ENCODE measurements at regions not wholly inside any gene's neighbourhood (a gene's known extent, or its start where the extent isn't known, plus 50 kb on each side); places are given as distances from the start of the nearest gene placed in this dataset.

DNA sequence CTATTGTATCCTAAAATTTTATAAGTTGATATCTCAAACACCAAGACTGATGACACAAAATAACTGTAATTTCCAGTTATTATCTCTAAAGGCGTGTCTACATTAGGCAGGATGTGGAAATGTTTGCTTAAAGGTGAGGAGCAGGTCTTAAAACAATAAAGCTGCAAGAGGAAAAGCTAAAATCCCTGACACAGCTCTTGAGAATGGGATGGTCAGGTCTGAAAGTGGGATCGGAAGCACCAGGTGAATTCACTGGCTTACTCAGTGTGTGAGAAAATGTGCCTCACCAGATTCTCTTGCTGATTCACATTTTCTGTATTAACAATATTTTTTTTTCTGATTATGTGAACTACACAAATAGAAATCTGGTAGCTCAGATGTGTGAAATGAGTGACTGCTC lies 421.9 kb upstream of the ADAMTS5 start:
- TF ChIP-seq, protein P1, sequence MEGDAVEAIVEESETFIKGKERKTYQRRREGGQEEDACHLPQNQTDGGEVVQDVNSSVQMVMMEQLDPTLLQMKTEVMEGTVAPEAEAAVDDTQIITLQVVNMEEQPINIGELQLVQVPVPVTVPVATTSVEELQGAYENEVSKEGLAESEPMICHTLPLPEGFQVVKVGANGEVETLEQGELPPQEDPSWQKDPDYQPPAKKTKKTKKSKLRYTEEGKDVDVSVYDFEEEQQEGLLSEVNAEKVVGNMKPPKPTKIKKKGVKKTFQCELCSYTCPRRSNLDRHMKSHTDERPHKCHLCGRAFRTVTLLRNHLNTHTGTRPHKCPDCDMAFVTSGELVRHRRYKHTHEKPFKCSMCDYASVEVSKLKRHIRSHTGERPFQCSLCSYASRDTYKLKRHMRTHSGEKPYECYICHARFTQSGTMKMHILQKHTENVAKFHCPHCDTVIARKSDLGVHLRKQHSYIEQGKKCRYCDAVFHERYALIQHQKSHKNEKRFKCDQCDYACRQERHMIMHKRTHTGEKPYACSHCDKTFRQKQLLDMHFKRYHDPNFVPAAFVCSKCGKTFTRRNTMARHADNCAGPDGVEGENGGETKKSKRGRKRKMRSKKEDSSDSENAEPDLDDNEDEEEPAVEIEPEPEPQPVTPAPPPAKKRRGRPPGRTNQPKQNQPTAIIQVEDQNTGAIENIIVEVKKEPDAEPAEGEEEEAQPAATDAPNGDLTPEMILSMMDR (IDR thresholded peaks at IDR 0.05), result no peak
- TF ChIP-seq POLR2A (IDR thresholded peaks at IDR 0.05) (no peak), POLR2AphosphoS5 (IDR thresholded peaks at IDR 0.05) (no peak)

Data from suprapubic skin (tissue), 4 donors.